B cell (primary cell): ENCODE measurements at regions not wholly inside any gene's neighbourhood (a gene's known extent, or its start where the extent isn't known, plus 50 kb on each side); places are given as distances from the start of the nearest gene placed in this dataset.

Source experiments
- ATAC-seq: fragments of 200-7000 bp; cut with Tn5 transposase; one replicate; pipeline ENCODE4 v1.10.0; 2021; ENCODE audit warnings: low read depth, mild to moderate bottlenecking, moderate number of reproducible peaks, moderate library complexity
- CTCF ChIA-PET: fragments of 350-600 bp; sonication (Branson Sonifier 250); formaldehyde crosslinking; loops from one replicate; lab custom pipeline; 2021; ENCODE audit warnings: antibody characterized with exemption, inconsistent platforms; lab: Charles Lee
- POLR2A ChIA-PET: fragments of 350-600 bp; sonication (Branson Sonifier 250); formaldehyde crosslinking; loops from one replicate; lab custom pipeline; 2021; ENCODE audit warnings: antibody characterized with exemption; lab: Charles Lee
- DNase-seq: peaks from one replicate; pipeline ENCODE4 v3.0.0; 2013
- H2AFZ ChIP-seq: 2 replicates; pipeline ENCODE4 v1.6.1; 2012; ENCODE audit warnings: mild to moderate bottlenecking, low read depth, low read length; ENCODE audit not compliant: insufficient read depth, poor library complexity, severe bottlenecking
- H3K27ac ChIP-seq, 2 donors: 1 replicate in 1 of 2; 2 replicates in 1 of 2; pipeline ENCODE4 v1.5.1; 2012 to 2013; ENCODE audit warnings: low read length in 2 of 2, mild to moderate bottlenecking in 2 of 2, moderate library complexity in 1 of 2
- H3K27me3 ChIP-seq, 4 experiments: fragments of 200-600 bp in 1 of 4; sonication (generic) in 1 of 4; replicated peaks in 1 of 4; 1 replicate in 2 of 4; 2 replicates in 2 of 4; pipeline versions ENCODE4 v1.6.1 to v1.7.0; 2013 to 2016; ENCODE audit warnings: low read length in 3 of 4, mild to moderate bottlenecking in 2 of 4, mixed read lengths in 1 of 4, moderate library complexity in 1 of 4; ENCODE audit not compliant: insufficient read depth in 4 of 4, control insufficient read depth in 3 of 4; ENCODE audit errors: control extremely low read depth in 1 of 4
- H3K36me3 ChIP-seq, 2 experiments: replicated peaks in 1 of 2; 1 replicate in 1 of 2; 2 replicates in 1 of 2; pipeline versions ENCODE4 v1.6.1 to v1.7.1; 2013; ENCODE audit warnings: low read length in 1 of 2; ENCODE audit not compliant: insufficient read depth in 2 of 2, control insufficient read depth in 1 of 2; ENCODE audit errors: control extremely low read depth in 1 of 2, extremely low read depth in 1 of 2
- H3K4me1 ChIP-seq, 2 donors: fragments of 200-600 bp in 1 of 2; sonication (generic) in 1 of 2; 1 replicate in 1 of 2; 2 replicates in 1 of 2; pipeline versions ENCODE4 v1.5.1 to v1.6.1; 2013 to 2017; ENCODE audit warnings: low read length in 2 of 2; ENCODE audit not compliant: control insufficient read depth in 2 of 2, insufficient read depth in 2 of 2
- H3K4me2 ChIP-seq: replicated peaks from 2 replicates; pipeline ENCODE3; 2012; ENCODE audit warnings: mild to moderate bottlenecking, low read depth, low read length; ENCODE audit not compliant: poor library complexity, severe bottlenecking
- H3K4me3 ChIP-seq, 5 experiments: fragments of 200-600 bp in 1 of 5; sonication (generic) in 1 of 5; 1 replicate in 3 of 5; 2 replicates in 2 of 5; pipeline versions ENCODE4 v1.5.1 to v1.7.0; 2011 to 2016; ENCODE audit warnings: low read length in 4 of 5, mild to moderate bottlenecking in 4 of 5, low read depth in 2 of 5, control low read depth in 1 of 5, moderate library complexity in 1 of 5; ENCODE audit not compliant: insufficient read depth in 1 of 5; ENCODE audit errors: control extremely low read depth in 1 of 5, extremely low read depth in 1 of 5
- H3K79me2 ChIP-seq: fragments of 200-600 bp; sonication (generic); one replicate; pipeline ENCODE4 v1.6.0; 2016; ENCODE audit warnings: low read length; ENCODE audit not compliant: control insufficient read depth, insufficient read depth
- H3K9ac ChIP-seq: fragments of 200-600 bp; sonication (generic); 2 replicates; pipeline ENCODE4 v1.6.1; 2017; ENCODE audit warnings: mild to moderate bottlenecking, low read length, moderate library complexity
- H3K9me3 ChIP-seq, 3 donors: one replicate each; pipeline versions ENCODE4 v1.6.1 to v1.7.1; 2013; ENCODE audit warnings: low read length in 2 of 3; ENCODE audit not compliant: control insufficient read depth in 2 of 3, insufficient read depth in 1 of 3; ENCODE audit errors: control extremely low read depth in 1 of 3
- H4K20me1 ChIP-seq: 2 replicates; pipeline ENCODE4 v1.6.0; 2012; ENCODE audit warnings: mild to moderate bottlenecking, low read length; ENCODE audit not compliant: insufficient read depth, control insufficient read depth, poor library complexity, severe bottlenecking
- H3K27ac Mint-ChIP-seq: one replicate; pipeline ENCODE4 v1.8.0; 2021; ENCODE audit warnings: mixed read lengths
- H3K27me3 Mint-ChIP-seq: one replicate; pipeline ENCODE4 v1.8.0; 2021; ENCODE audit warnings: mixed read lengths
- H3K4me1 Mint-ChIP-seq: one replicate; pipeline ENCODE4 v1.8.0; 2021; ENCODE audit warnings: mixed read lengths
- H3K4me3 Mint-ChIP-seq: one replicate; pipeline ENCODE4 v1.8.0; 2021; ENCODE audit warnings: mixed read lengths
- H3K9me3 Mint-ChIP-seq: one replicate; pipeline ENCODE4 v1.8.0; 2022; ENCODE audit warnings: mixed read lengths; ENCODE audit not compliant: insufficient read depth
- EZH2 ChIP-seq: IDR thresholded peaks from 2 replicates; pipeline ENCODE4 v1.6.1; 2012; ENCODE audit warnings: borderline replicate concordance, low read depth, mild to moderate bottlenecking, moderate library complexity, low read length; ENCODE audit not compliant: insufficient read depth, poor library complexity, severe bottlenecking
- WGBS: methylation state at CpG from one replicate; pipeline ENCODE4 v1.1.5; 2013; ENCODE audit warnings: missing lambda C conversion rate; ENCODE audit not compliant: insufficient coverage; 5-methylcytosine and 5-hydroxymethylcytosine counted together
- intact Hi-C: fragments of 100-400 bp; cut with micrococcal nuclease; formaldehyde crosslinking; loops from one replicate; pipeline ENCODE4 v1.10.0; 2022
- TF ChIP-seq, protein P1 (sequence below): fragments of 200-600 bp; IDR thresholded peaks from one replicate; pipeline ENCODE4 v1.8.0; 2022; ENCODE audit warnings: antibody characterized with exemption, mild to moderate bottlenecking

DNA sequence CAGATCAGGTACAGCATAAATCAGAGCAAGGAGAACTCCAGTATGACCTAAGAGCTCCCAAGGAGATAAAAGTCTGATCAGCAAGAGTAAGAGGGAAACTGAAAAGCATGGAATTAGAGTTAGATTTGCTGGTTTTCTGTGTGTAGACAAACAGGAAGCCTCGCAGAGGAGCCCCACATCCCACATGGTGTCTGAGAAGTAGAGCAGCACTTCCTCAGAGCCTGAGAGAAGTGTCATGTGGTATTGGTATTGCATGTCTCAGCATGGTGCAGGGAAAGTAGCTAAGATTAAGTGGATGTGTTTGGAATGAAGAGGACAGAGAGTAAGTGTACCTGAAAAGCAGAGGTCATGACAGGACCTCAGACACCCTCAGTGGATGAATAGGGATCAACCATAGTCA, 175.4 kb upstream of the GBE1 start:
- Histone ChIP-seq H3K27ac (no peak overlapping the region), H3K36me3 (no peaks in the 10 kb centered on the region), H3K79me2 (no peaks in the 10 kb centered on the region), H2AFZ (no peak overlapping the region), H3K27me3 (no peaks in the 10 kb centered on the region), H3K9ac (no peak overlapping the region), H3K9me3 (no peaks in the 10 kb centered on the region), H3K4me2 (no peak overlapping the region), H3K4me1 (no peaks in the 10 kb centered on the region), H3K4me3 (no peak overlapping the region), H4K20me1 (no peaks in the 10 kb centered on the region)
- H3K9me3 Mint-ChIP-seq = no peaks in the 10 kb centered on the region
- ATAC-seq (no peak), DNase-seq (no peak)
- no peak for TF ChIP-seq EZH2
- TF ChIP-seq, protein P1, sequence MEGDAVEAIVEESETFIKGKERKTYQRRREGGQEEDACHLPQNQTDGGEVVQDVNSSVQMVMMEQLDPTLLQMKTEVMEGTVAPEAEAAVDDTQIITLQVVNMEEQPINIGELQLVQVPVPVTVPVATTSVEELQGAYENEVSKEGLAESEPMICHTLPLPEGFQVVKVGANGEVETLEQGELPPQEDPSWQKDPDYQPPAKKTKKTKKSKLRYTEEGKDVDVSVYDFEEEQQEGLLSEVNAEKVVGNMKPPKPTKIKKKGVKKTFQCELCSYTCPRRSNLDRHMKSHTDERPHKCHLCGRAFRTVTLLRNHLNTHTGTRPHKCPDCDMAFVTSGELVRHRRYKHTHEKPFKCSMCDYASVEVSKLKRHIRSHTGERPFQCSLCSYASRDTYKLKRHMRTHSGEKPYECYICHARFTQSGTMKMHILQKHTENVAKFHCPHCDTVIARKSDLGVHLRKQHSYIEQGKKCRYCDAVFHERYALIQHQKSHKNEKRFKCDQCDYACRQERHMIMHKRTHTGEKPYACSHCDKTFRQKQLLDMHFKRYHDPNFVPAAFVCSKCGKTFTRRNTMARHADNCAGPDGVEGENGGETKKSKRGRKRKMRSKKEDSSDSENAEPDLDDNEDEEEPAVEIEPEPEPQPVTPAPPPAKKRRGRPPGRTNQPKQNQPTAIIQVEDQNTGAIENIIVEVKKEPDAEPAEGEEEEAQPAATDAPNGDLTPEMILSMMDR = no peak
- ChIA-PET POLR2A (no interaction called here), CTCF (no interaction called here)
- H3K4me1 Mint-ChIP-seq = no peaks in the 10 kb centered on the region
- WGBS = 8% methylated on average over 1 of the region's 1 CpG
- H3K27me3 Mint-ChIP-seq = no peaks in the 10 kb centered on the region
- no peak overlapping the region for H3K27ac Mint-ChIP-seq
- no peak overlapping the region for H3K4me3 Mint-ChIP-seq
- intact Hi-C loops = no loop called here

DNA sequence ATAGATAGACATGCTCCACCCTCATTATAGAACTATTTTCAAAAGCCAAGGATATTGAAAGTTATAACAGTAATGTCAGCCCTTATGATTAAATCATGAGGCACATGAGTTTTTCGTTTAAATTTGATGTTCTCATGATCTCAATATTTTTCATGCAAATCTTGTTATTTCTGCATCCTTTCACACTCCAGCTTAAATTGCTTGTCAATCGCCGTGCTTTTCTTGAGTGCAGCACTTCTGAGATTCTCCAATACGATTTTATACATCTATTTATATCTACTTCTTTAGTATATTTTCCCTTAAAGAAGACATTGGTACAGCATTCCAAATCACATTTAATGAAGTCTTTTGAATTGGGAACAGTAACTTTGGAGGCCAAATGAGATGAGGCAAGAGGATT, 171.2 kb upstream of the GBE1 start:
- Histone ChIP-seq H3K4me2 (no peak overlapping the region), H3K27me3 (no peaks in the 10 kb centered on the region), H2AFZ (no peak overlapping the region), H4K20me1 (no peaks in the 10 kb centered on the region), H3K79me2 (no peaks in the 10 kb centered on the region), H3K9ac (no peak overlapping the region), H3K36me3 (no peaks in the 10 kb centered on the region), H3K9me3 (no peaks in the 10 kb centered on the region), H3K4me1 (no peaks in the 10 kb centered on the region), H3K4me3 (no peak overlapping the region), H3K27ac (no peak overlapping the region)
- no peak for TF ChIP-seq EZH2
- TF ChIP-seq, protein P1 = no peak
- ATAC-seq = no peak
- Mint-ChIP-seq H3K9me3 (no peaks in the 10 kb centered on the region), H3K4me1 (no peaks in the 10 kb centered on the region), H3K27ac (no peak overlapping the region), H3K4me3 (no peak overlapping the region), H3K27me3 (no peaks in the 10 kb centered on the region)
- DNase-seq = no peak
- CTCF ChIA-PET = interaction anchor here (0.7 kb wide), 1 partner anchor 23 kb away, joined by 3 read pairs; no protein-coding TSS in a partner anchor
- POLR2A ChIA-PET = no interaction called here
- no CpG with 5 or more reads among the region's 4 CpGs for WGBS
- intact Hi-C loops = no loop called here
